Epithelial cell of proximal tubule (primary cell): ENCODE measurements at regions not wholly inside any gene's neighbourhood (a gene's known extent, or its start where the extent isn't known, plus 50 kb on each side); places are given as distances from the start of the nearest gene placed in this dataset.

Experiments
- DNase-seq: peaks from one replicate; pipeline ENCODE4 v3.0.0-alpha.2; 2011; ENCODE audit warnings: low read depth
- H3K4me3 ChIP-seq: 2 replicates; pipeline ENCODE4 v1.5.1; 2011; ENCODE audit warnings: low read depth, mild to moderate bottlenecking, low read length
- TF ChIP-seq, protein P1 (sequence below): conservative IDR thresholded peaks from 2 replicates; pipeline ENCODE4 v1.5.1; 2012; ENCODE audit warnings: low read depth, mild to moderate bottlenecking, low read length

DNA sequence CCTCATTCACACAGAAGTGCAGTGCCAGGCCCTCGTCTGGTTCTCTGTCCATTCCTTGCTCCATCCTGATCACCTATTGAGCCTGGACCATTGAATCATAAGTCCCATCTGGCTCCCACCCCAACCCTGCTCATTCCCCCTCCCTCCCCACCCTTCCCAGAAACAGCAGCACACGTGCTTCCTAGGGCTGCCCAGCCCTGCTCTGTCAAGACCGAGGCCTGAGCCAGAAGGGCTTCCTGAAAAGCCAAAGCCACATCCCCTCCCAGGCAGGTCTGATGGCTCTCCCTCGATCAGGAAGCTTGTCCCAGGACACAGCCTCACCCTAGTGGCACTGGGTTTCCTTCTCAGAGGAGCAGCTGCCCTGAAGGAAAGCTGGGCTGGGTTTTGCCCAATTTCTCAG, 79.8 kb upstream of the FZD7 start:
- TF ChIP-seq, protein P1, sequence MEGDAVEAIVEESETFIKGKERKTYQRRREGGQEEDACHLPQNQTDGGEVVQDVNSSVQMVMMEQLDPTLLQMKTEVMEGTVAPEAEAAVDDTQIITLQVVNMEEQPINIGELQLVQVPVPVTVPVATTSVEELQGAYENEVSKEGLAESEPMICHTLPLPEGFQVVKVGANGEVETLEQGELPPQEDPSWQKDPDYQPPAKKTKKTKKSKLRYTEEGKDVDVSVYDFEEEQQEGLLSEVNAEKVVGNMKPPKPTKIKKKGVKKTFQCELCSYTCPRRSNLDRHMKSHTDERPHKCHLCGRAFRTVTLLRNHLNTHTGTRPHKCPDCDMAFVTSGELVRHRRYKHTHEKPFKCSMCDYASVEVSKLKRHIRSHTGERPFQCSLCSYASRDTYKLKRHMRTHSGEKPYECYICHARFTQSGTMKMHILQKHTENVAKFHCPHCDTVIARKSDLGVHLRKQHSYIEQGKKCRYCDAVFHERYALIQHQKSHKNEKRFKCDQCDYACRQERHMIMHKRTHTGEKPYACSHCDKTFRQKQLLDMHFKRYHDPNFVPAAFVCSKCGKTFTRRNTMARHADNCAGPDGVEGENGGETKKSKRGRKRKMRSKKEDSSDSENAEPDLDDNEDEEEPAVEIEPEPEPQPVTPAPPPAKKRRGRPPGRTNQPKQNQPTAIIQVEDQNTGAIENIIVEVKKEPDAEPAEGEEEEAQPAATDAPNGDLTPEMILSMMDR = no peak
- DNase-seq = no peak

DNA sequence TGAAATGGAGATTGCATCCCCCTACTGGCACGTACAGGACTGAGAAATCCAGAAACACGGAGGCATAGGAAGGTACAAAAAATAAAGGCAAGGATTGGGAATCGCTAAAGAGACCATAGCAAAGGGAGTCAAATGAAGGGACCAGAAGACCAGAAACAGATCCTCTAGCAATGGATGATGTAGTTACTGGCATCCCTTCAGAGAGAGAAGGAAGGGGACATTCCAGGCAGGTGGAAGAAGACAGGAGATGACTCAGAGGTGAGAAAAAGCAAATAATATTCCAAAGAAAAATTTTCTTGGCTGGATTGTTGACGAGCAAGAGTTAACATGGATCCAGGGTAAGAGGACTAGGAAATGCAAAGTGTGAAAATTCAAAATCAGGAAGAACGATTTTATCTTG, 78.4 kb upstream of the FZD7 start:
- TF ChIP-seq, protein P1 = no peak
- DNase-seq = no peak
- H3K4me3 ChIP-seq = no peak overlapping the region

More for the DNA sequence above, 79.8 kb upstream of the FZD7 start:
- H3K4me3 ChIP-seq = no peak overlapping the region

GRCh38 chr2:201955702-201956141, 77.9 kb upstream of the FZD7 start:
- no peak for DNase-seq
- TF ChIP-seq, protein P1 = no peak
- H3K4me3 ChIP-seq = no peak overlapping the region

DNA sequence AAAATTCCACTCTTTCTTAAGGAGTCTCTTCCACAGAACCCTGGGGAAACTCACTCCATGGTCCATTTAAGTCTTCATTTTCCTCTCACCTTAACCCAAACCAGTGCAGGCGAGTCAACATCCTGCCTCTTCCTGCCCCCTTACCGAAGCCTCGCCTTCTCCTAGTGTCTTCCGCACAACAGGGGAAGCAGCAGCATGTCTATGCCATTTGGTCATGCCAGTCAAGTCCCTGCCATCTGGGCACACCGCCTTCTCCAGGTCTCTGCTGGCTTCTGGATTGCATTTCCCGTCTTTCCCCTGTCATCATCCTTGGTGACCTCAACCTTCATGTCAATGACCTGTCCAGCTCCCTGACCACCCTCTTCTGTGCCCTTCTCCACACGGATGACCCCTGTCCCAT, 77.3 kb upstream of the FZD7 start:
- DNase-seq = no peak
- no peak overlapping the region for H3K4me3 ChIP-seq
- TF ChIP-seq, protein P1 = no peak

- DNase-seq = no peak
- H3K4me3 ChIP-seq = no peak overlapping the region
- TF ChIP-seq, protein P1 = no peak
Observed at GRCh38 chr2:201957091-201957490, 76.6 kb upstream of the FZD7 start.

DNA sequence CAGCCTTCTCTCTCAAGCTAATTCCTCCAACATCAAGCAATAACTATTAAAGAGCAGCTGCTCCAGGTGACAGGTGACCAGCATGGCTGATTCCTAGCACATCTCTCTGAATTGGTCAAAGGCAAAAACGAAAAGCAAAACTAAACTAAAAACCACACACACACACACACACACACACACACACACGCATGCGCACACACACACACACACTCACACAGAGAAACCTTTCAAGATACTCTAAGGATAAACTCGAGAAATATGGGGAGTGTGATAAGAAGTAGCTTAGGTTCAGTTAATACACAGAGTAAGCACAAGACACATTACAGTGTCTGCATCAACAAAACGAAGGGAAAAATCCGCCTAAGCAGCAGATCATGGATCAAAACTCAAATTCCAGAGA, 74.5 kb upstream of the FZD7 start:
- no peak for DNase-seq
- no peak overlapping the region for H3K4me3 ChIP-seq
- TF ChIP-seq, protein P1 = no peak

GRCh38 chr2:201959626-201960025, 74.0 kb upstream of the FZD7 start:
- H3K4me3 ChIP-seq = no peak overlapping the region
- DNase-seq = no peak
- TF ChIP-seq, protein P1 = no peak
